HCT116 (cell line): ENCODE measurements at regions not wholly inside any gene's neighbourhood (a gene's known extent, or its start where the extent isn't known, plus 50 kb on each side); places are given as distances from the start of the nearest gene placed in this dataset.

ENCODE experiments used
- ATAC-seq: fragments of 200-7000 bp; cut with Tn5 transposase; 2 replicates; pipeline ENCODE4 v1.9.1; 2020; ENCODE audit warnings: mild to moderate bottlenecking, moderate library complexity
- BruUV-seq: library from RNA; stranded (reverse); fragments of 400-500 nt; replicated peaks from 2 replicates; lab custom pipeline; 2021; lab: Mats Ljungman, UMichigan
- CTCF ChIA-PET: fragments of 300-600 bp; sonication (Branson Sonifier 250); formaldehyde crosslinking; loops from one replicate; lab custom pipeline; 2021; ENCODE audit warnings: antibody characterized with exemption; lab: Charles Lee
- POLR2A ChIA-PET: fragments of 300-600, 350-600 bp; sonication (Branson Sonifier 250); formaldehyde crosslinking; loops from one replicate; lab custom pipeline; 2021; ENCODE audit warnings: antibody characterized with exemption; lab: Charles Lee
- RAD21 ChIA-PET, 2 experiments: fragments of 300-600 bp; sonication (Branson Sonifier 250); formaldehyde crosslinking; loops; one replicate each; lab custom pipeline; 2023; ENCODE audit warnings: low total read pairs in 2 of 2; ENCODE audit not compliant: uncharacterized antibody in 2 of 2, unreplicated experiment in 2 of 2, low non-redundant PET in 1 of 2; lab: Charles Lee
- DNase-seq: peaks from one replicate; pipeline ENCODE4 v3.0.0-alpha.2; 2010; ENCODE audit warnings: low read depth, low spot score
- H2AFZ ChIP-seq: fragments of 200-600 bp; shearing (Covaris generic), sonication (generic); 2 replicates; pipeline ENCODE4 v1.6.1; 2017; ENCODE audit warnings: low read depth, mixed run types, mixed read lengths, antibody characterized with exemption, low read length; ENCODE audit not compliant: poor library complexity, severe bottlenecking
- H3K27ac ChIP-seq: 2 replicates; pipeline ENCODE4 v1.5.1; 2012; ENCODE audit warnings: low read depth, low read length
- H3K27me3 ChIP-seq: fragments of 200-600 bp; sonication (generic); 2 replicates; pipeline ENCODE4 v1.6.1; 2016; ENCODE audit warnings: mixed run types, low read length, mixed read lengths; ENCODE audit not compliant: insufficient read depth
- H3K36me3 ChIP-seq, 2 experiments: fragments of 200-500 bp in 1 of 2; fragments of 200-600 bp in 1 of 2; sonication (Bioruptor generic) in 1 of 2; sonication (generic) in 1 of 2; 2 replicates each; pipeline versions ENCODE4 v1.5.1 to v1.6.1; 2014 to 2016; ENCODE audit warnings: low read length in 2 of 2, inconsistent platforms in 1 of 2, mixed read lengths in 1 of 2, mixed run types in 1 of 2; ENCODE audit not compliant: insufficient read depth in 2 of 2, control insufficient read depth in 1 of 2
- H3K4me1 ChIP-seq, 2 experiments: fragments of 200-600 bp in 1 of 2; sonication (generic) in 1 of 2; 2 replicates each; pipeline versions ENCODE4 v1.5.1 to v1.6.1; 2012 to 2017; ENCODE audit warnings: low read length in 2 of 2, inconsistent platforms in 1 of 2, mild to moderate bottlenecking in 1 of 2, mixed read lengths in 1 of 2, mixed run types in 1 of 2, moderate library complexity in 1 of 2; ENCODE audit not compliant: insufficient read depth in 2 of 2, control insufficient read depth in 1 of 2
- H3K4me2 ChIP-seq: fragments of 200-600 bp; sonication (generic); 2 replicates; pipeline ENCODE4 v1.6.1; 2017; ENCODE audit warnings: mixed run types, low read length, mixed read lengths
- H3K4me3 ChIP-seq, 2 experiments: fragments of 200-600 bp in 1 of 2; sonication (generic) in 1 of 2; replicated peaks in 1 of 2; 2 replicates each; pipeline ENCODE4 v1.5.1; 2011 to 2016; ENCODE audit warnings: low read length in 2 of 2, control low read depth in 1 of 2, low read depth in 1 of 2, mild to moderate bottlenecking in 1 of 2, mixed read lengths in 1 of 2, mixed run types in 1 of 2
- H3K79me2 ChIP-seq: fragments of 200-600 bp; sonication (generic); 2 replicates; pipeline ENCODE4 v1.6.1; 2017; ENCODE audit warnings: mild to moderate bottlenecking, mixed run types, low read length, moderate library complexity, mixed read lengths; ENCODE audit not compliant: insufficient read depth
- H3K9ac ChIP-seq: fragments of 200-600 bp; sonication (generic); 2 replicates; pipeline ENCODE4 v1.6.1; 2016; ENCODE audit warnings: low read length, mixed read lengths
- H3K9me2 ChIP-seq: fragments of 200-600 bp; sonication (generic), shearing (Covaris generic); 2 replicates; pipeline ENCODE4 v1.6.1; 2017; ENCODE audit warnings: mixed run types, mild to moderate bottlenecking, moderate library complexity; ENCODE audit not compliant: insufficient read depth
- H3K9me3 ChIP-seq, 2 experiments: fragments of 200-500 bp in 1 of 2; fragments of 200-600 bp in 1 of 2; sonication (Bioruptor generic) in 1 of 2; sonication (generic) in 1 of 2; 2 replicates each; pipeline ENCODE4 v1.6.1; 2014 to 2017; ENCODE audit warnings: low read length in 2 of 2, mixed read lengths in 2 of 2, inconsistent platforms in 1 of 2, low read depth in 1 of 2, mild to moderate bottlenecking in 1 of 2, mixed run types in 1 of 2, moderate library complexity in 1 of 2; ENCODE audit not compliant: control insufficient read depth in 1 of 2, insufficient read depth in 1 of 2
- H4K20me1 ChIP-seq: fragments of 200-600 bp; sonication (generic), shearing (Covaris generic); 2 replicates; pipeline ENCODE4 v1.6.1; 2017; ENCODE audit warnings: mixed run types, mild to moderate bottlenecking, moderate library complexity; ENCODE audit not compliant: insufficient read depth
- CEBPB ChIP-seq: IDR thresholded peaks from 2 replicates; pipeline ENCODE4 v1.6.1; 2012; ENCODE audit warnings: low read depth
- ELF1 ChIP-seq: IDR thresholded peaks from 2 replicates; pipeline ENCODE4 v1.6.1; 2012; ENCODE audit warnings: low read depth, borderline replicate concordance
- JUND ChIP-seq: IDR thresholded peaks from 2 replicates; pipeline ENCODE4 v1.6.1; 2012
- POLR2AphosphoS5 ChIP-seq: IDR thresholded peaks from 2 replicates; pipeline ENCODE4 v1.6.1; 2011; ENCODE audit warnings: mild to moderate bottlenecking, low read depth, low read length, moderate library complexity
- RAD21 ChIP-seq: IDR thresholded peaks from 2 replicates; pipeline ENCODE4 v1.6.1; 2012; ENCODE audit warnings: low read depth, mild to moderate bottlenecking
- SP1 ChIP-seq: IDR thresholded peaks from 2 replicates; pipeline ENCODE4 v1.6.1; 2012; ENCODE audit warnings: low read depth
- TCF7L2 ChIP-seq: IDR thresholded peaks from 2 replicates; pipeline ENCODE4 v1.7.0; 2011; ENCODE audit warnings: borderline replicate concordance, inconsistent platforms; ENCODE audit not compliant: insufficient read depth, insufficient read length; ENCODE audit errors: extremely low read depth
- ZNF274 ChIP-seq: fragments of 200-500 bp; sonication (Bioruptor generic); IDR thresholded peaks from 2 replicates; pipeline ENCODE4 v1.6.1; 2014; ENCODE audit warnings: mild to moderate bottlenecking, low read depth, low read length, inconsistent platforms
- intact Hi-C: fragments of 100-400 bp; cut with micrococcal nuclease; formaldehyde crosslinking; loops from 2 replicates; pipeline ENCODE4 v1.10.0; 2022
- TF ChIP-seq, protein P1 (sequence below): IDR thresholded peaks from 2 replicates; pipeline ENCODE4 v1.6.1; 2012
- TF ChIP-seq, protein P2 (sequence below): IDR thresholded peaks from 2 replicates; pipeline ENCODE4 v1.6.1; 2011; ENCODE audit warnings: mild to moderate bottlenecking, low read length, moderate library complexity; ENCODE audit not compliant: insufficient replicate concordance; ENCODE audit errors: extremely low read depth

DNA sequence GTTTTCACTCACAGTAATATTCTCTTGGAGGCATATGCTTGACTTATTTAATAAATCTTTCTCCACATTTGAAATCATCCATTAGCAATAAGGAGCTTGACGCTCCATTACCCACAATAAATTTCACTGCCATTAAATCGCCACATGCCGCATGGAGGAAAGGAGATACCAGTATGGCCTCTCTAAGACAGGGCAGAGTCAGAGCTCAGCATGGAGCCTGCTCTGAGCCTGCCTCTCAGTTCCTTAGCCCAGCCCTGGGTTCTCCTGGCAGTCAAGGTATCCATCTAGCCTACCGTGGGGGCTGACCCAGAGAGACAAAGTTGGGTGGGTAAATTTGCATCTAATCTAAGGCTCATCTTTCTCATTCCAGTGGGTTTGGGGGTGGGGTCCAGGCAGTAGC lies 80.3 kb upstream of the CES5A start:
- no peaks in the 10 kb centered on the region for H3K9me3 ChIP-seq
- no peaks in the 10 kb centered on the region for H3K79me2 ChIP-seq
- H3K4me2 ChIP-seq: no peak overlapping the region
- no peaks in the 10 kb centered on the region for H3K4me1 ChIP-seq
- no peak for TF ChIP-seq TCF7L2
- no peak for TF ChIP-seq JUND
- no peak for TF ChIP-seq ELF1
- TF ChIP-seq ZNF274: no peak
- TF ChIP-seq, protein P1, sequence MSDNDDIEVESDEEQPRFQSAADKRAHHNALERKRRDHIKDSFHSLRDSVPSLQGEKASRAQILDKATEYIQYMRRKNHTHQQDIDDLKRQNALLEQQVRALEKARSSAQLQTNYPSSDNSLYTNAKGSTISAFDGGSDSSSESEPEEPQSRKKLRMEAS: no peak
- TF ChIP-seq POLR2AphosphoS5: no peak
- no peak for TF ChIP-seq RAD21
- TF ChIP-seq CEBPB: no peak
- TF ChIP-seq, protein P2, sequence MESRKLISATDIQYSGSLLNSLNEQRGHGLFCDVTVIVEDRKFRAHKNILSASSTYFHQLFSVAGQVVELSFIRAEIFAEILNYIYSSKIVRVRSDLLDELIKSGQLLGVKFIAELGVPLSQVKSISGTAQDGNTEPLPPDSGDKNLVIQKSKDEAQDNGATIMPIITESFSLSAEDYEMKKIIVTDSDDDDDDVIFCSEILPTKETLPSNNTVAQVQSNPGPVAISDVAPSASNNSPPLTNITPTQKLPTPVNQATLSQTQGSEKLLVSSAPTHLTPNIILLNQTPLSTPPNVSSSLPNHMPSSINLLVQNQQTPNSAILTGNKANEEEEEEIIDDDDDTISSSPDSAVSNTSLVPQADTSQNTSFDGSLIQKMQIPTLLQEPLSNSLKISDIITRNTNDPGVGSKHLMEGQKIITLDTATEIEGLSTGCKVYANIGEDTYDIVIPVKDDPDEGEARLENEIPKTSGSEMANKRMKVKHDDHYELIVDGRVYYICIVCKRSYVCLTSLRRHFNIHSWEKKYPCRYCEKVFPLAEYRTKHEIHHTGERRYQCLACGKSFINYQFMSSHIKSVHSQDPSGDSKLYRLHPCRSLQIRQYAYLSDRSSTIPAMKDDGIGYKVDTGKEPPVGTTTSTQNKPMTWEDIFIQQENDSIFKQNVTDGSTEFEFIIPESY: no peak
- TF ChIP-seq SP1: no peak
- TF ChIP-seq, all 23 proteins: peak for 0
- Histone ChIP-seq H3K9ac (no peak overlapping the region), H3K27ac (no peak overlapping the region), H4K20me1 (no peaks in the 10 kb centered on the region), H2AFZ (no peak overlapping the region), H3K27me3 (peaks cover 27% of the 10 kb centered on the region; the same call in 1 of the 2 replicates), H3K9me2 (no peaks in the 10 kb centered on the region), H3K36me3 (no peaks in the 10 kb centered on the region), H3K4me3 (no peak overlapping the region)
- ChIA-PET POLR2A (no interaction called here), RAD21 (no interaction called here), CTCF (no interaction called here)
- BruUV-seq: no TSS peak
- DNase-seq (no peak), ATAC-seq (no peak)
- intact Hi-C loops: no loop called here
